ENCODE measurements at regions not wholly inside any gene's neighbourhood (a gene's known extent, or its start where the extent isn't known, plus 50 kb on each side); places are given as distances from the start of the nearest gene placed in this dataset.

- no peak for TF ChIP-seq CTCF (IDR thresholded peaks at IDR 0.05; ENCODE audit: insufficient read depth, missing control alignments)
- no peak for FAIRE-seq
- DNase-seq (ENCODE audit: insufficient read length, low spot score), result no peak
Measured at GRCh38 chr6:25006075-25006474, 70.3 kb upstream of the RIPOR2 start.

- no peak for DNase-seq (ENCODE audit: insufficient read length, low spot score)
- TF ChIP-seq CTCF (IDR thresholded peaks at IDR 0.05; ENCODE audit: insufficient read depth, missing control alignments), result no peak
Measured at GRCh38 chr6:25006565-25007001, 70.8 kb upstream of the RIPOR2 start.

DNA sequence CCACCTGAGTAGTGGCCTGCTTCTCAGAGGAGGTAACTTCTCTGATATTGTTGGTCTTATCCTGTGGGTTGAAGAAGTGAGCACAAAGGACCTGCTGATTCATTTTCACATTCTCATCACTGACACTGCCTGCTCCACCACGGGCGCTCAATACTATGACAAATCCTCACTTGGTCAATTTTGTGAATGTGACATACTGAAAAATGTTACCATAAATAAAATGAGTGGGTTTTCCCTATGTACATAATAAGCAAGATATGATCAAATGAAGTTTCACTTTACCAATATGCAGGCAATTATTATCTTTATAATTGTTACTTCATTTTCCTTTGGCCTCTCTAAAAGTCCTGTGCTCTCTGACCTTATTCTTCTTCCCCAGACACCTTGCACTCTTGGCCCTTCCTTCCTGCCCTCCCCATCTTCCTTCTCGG is 71.5 kb upstream of the RIPOR2 start:
- DNase-seq (ENCODE audit: insufficient read length, low spot score), result no peak
- TF ChIP-seq CTCF (IDR thresholded peaks at IDR 0.05; ENCODE audit: insufficient read depth, missing control alignments), result no peak
- FAIRE-seq, result no peak

More at GRCh38 chr6:25006565-25007001, 70.8 kb upstream of the RIPOR2 start:
- no peak for FAIRE-seq

- TF ChIP-seq CTCF (IDR thresholded peaks at IDR 0.05; ENCODE audit: insufficient read depth, missing control alignments), result no peak
- DNase-seq (ENCODE audit: insufficient read length, low spot score) (no peak), FAIRE-seq (no peak)
Measured at GRCh38 chr6:25008707-25009392, 73.1 kb upstream of the RIPOR2 start.

DNA sequence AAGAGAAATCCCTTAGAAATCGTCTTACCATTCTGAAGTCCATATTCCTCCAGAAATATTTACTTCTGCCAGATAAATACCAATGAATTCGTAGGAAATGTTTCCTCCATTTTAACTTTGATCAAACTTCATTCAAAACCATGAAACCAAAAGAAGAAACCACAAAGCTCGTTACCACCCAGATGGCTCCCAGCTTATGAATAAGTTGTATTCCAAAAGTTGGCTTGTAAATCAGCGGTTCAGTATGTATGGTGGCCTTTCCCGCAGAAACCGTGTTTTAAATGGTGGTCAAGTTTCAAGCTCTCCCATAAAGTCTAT is 73.6 kb upstream of the RIPOR2 start:
- TF ChIP-seq CTCF (IDR thresholded peaks at IDR 0.05; ENCODE audit: insufficient read depth, missing control alignments), result no peak
- DNase-seq (ENCODE audit: insufficient read length, low spot score), result no peak
- no peak for FAIRE-seq

DNA sequence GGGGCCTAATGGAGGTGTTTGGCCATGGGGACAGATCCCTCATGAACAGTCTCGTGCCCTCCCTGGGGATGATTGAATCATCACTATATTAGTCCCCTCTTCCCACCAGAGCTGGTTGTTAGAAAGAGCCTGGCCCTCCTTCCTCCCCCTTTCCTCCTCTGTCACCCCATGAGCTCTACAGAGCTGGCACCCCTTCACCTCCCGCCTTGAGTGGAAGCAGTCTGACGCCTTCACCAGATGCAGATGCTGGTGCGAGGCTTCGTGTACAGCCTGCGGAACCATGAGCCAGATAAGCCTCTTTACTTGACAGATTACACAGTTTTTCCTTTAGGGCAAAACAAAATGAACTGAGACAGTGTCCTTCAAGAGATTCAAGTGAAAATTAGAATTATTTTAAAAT is 74.4 kb upstream of the RIPOR2 start:
- FAIRE-seq, result no peak
- TF ChIP-seq CTCF (IDR thresholded peaks at IDR 0.05; ENCODE audit: insufficient read depth, missing control alignments), result no peak

DNA sequence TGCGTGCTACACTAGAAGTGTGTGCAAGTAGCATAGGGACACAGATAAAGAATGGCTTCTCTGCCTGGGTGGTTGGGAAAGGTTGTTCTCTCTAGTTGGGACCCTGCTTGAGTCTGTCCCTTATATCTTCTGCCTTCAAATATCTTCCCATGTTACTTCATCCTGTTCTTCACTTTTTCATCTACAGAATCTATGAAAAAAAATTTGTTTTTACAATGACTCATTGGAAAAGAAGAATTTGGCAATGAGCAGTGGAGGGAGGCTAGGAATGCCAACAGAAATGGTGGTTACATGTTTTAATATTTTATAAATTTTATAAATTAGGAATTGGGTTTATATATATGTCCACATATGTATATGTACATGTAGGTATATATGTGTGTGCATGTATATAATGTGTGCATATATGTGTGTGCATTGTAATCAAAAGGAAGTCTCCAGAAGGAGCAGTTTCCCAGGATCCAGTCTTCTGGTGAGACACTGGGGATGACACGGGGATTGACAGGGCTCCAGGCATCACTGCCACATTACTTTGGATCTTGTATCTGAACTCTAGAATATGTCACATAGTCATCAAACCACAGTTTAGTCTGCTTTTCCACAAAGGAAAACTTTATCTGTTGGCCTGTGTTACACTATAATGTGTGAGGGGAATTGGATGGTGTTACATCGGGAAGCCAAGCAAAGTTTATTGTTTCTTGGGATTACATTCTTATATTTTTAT is 75.3 kb upstream of the RIPOR2 start:
- TF ChIP-seq CTCF (IDR thresholded peaks at IDR 0.05; ENCODE audit: insufficient read depth, missing control alignments), result no peak
- FAIRE-seq (no peak), DNase-seq (ENCODE audit: insufficient read length, low spot score) (no peak)

More for the DNA sequence above, 74.4 kb upstream of the RIPOR2 start:
- no peak for DNase-seq (ENCODE audit: insufficient read length, low spot score)
